AG04450 (cell line): ENCODE measurements at regions not wholly inside any gene's neighbourhood (a gene's known extent, or its start where the extent isn't known, plus 50 kb on each side); places are given as distances from the start of the nearest gene placed in this dataset.

Source experiments
- CTCF ChIA-PET: fragments of 300-600, 350-600 bp; formaldehyde crosslinking; extraction: SDS; loops from one replicate; lab custom pipeline; 2022; ENCODE audit warnings: antibody characterized with exemption, inconsistent platforms; lab: Charles Lee
- POLR2A ChIA-PET: fragments of 350-600 bp; formaldehyde crosslinking; extraction: SDS; loops from one replicate; lab custom pipeline; 2021; ENCODE audit warnings: antibody characterized with exemption, inconsistent platforms; lab: Yijun Ruan, JAX
- DNase-seq: peaks from one replicate; pipeline ENCODE4 v3.0.0-alpha.2; 2011; ENCODE audit warnings: low read depth, low spot score
- H3K27ac ChIP-seq: one replicate; pipeline ENCODE4 v1.5.1; 2012; ENCODE audit warnings: low read depth, low read length, control low read depth
- H3K27me3 ChIP-seq: one replicate; pipeline ENCODE4 v1.6.0; 2012; ENCODE audit warnings: low read length; ENCODE audit not compliant: control insufficient read depth, insufficient read depth
- H3K4me3 ChIP-seq: 2 replicates; pipeline ENCODE4 v1.5.1; 2011; ENCODE audit warnings: mild to moderate bottlenecking, low read depth, low read length, control low read depth
- H3K9me3 ChIP-seq: 2 replicates; pipeline ENCODE4 v1.5.1; 2012; ENCODE audit warnings: low read length; ENCODE audit not compliant: control insufficient read depth, insufficient read depth
- TF ChIP-seq, protein P1 (sequence below): IDR thresholded peaks from 2 replicates; pipeline ENCODE4 v1.5.1; 2011; ENCODE audit warnings: low read depth, low read length, control low read depth, inconsistent platforms

DNA sequence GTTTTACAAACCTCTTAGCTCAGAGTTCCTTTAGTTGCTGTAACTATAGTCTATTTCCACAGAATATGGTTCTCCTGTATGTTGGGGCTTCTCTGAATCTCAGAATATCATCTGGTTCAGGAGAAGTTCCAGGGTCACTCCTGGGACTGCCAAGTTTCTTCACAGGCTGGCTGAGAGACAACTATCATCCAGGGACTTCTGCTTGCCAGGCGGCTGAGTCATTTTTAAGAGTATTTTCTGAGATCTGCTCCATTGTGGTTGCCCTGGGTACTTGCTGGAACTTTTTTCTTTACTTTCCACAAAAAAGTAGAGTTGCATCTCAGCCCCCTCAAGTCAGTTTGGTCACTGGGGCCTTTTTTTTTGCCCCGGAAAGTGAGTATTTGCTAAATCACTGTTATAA lies 566.5 kb downstream of the LRRC70 start:
- Histone ChIP-seq H3K9me3 (no peaks in the 10 kb centered on the region), H3K27me3 (no peaks in the 10 kb centered on the region), H3K27ac (no peak overlapping the region), H3K4me3 (no peak overlapping the region)
- ChIA-PET POLR2A (no interaction called here), CTCF (interaction anchor here (0.5 to 0.7 kb wide), 2 partner anchors 20 kb away, joined by 3 read pairs; no protein-coding TSS in a partner anchor)
- DNase-seq, result no peak
- TF ChIP-seq, protein P1, sequence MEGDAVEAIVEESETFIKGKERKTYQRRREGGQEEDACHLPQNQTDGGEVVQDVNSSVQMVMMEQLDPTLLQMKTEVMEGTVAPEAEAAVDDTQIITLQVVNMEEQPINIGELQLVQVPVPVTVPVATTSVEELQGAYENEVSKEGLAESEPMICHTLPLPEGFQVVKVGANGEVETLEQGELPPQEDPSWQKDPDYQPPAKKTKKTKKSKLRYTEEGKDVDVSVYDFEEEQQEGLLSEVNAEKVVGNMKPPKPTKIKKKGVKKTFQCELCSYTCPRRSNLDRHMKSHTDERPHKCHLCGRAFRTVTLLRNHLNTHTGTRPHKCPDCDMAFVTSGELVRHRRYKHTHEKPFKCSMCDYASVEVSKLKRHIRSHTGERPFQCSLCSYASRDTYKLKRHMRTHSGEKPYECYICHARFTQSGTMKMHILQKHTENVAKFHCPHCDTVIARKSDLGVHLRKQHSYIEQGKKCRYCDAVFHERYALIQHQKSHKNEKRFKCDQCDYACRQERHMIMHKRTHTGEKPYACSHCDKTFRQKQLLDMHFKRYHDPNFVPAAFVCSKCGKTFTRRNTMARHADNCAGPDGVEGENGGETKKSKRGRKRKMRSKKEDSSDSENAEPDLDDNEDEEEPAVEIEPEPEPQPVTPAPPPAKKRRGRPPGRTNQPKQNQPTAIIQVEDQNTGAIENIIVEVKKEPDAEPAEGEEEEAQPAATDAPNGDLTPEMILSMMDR, result no peak

DNA sequence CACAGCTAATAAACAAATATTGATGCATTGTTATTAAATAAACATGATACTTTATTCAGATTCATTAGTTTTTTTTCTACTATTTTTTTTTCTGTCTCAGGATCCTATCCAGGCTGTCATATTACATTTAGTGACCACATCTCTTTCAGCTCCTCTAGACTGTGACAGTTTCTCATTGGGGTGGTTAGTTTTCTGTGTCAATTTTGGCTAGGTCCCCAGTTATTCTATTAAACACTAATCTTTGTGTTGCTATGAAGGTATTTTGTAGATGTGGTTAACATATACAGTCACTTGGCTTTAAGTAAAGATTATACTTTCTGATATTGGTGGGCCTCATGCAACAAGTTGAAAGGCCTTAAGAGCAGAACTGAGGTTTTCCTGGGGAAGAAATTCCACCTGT lies 563.0 kb downstream of the LRRC70 start:
- no peak overlapping the region for H3K27ac ChIP-seq
- ChIA-PET CTCF (interaction anchor here (0.9 kb wide), 1 partner anchor 17 kb away, joined by 3 read pairs; no protein-coding TSS in a partner anchor), POLR2A (no interaction called here)
- H3K4me3 ChIP-seq, result no peak overlapping the region
- no peaks in the 10 kb centered on the region for H3K9me3 ChIP-seq
- no peaks in the 10 kb centered on the region for H3K27me3 ChIP-seq
- no peak for DNase-seq
- TF ChIP-seq, protein P1, result no peak

GRCh38 chr5:63135291-63135690 lies 556.7 kb downstream of the LRRC70 start:
- ChIA-PET POLR2A (no interaction called here), CTCF (interaction anchor here (1.2 kb wide), 1 partner anchor 10 kb away, joined by 5 read pairs; no protein-coding TSS in a partner anchor)
- no peaks in the 10 kb centered on the region for H3K27me3 ChIP-seq
- no peaks in the 10 kb centered on the region for H3K9me3 ChIP-seq
- H3K4me3 ChIP-seq, result no peak overlapping the region
- H3K27ac ChIP-seq, result no peak overlapping the region
- TF ChIP-seq, protein P1, result no peak
- no peak for DNase-seq

- POLR2A ChIA-PET, result no interaction called here
- TF ChIP-seq, protein P1, result no peak
Measured at GRCh38 chr5:63131626-63132285, 553.1 kb downstream of the LRRC70 start.

GRCh38 chr5:63128761-63129160 lies 550.1 kb downstream of the LRRC70 start:
- no peaks in the 10 kb centered on the region for H3K27me3 ChIP-seq
- ChIA-PET CTCF (no interaction called here), POLR2A (no interaction called here)

More at GRCh38 chr5:63131626-63132285, 553.1 kb downstream of the LRRC70 start:
- Histone ChIP-seq H3K9me3 (no peaks in the 10 kb centered on the region), H3K4me3 (no peak overlapping the region), H3K27ac (no peak overlapping the region), H3K27me3 (no peaks in the 10 kb centered on the region)
- CTCF ChIA-PET, result no interaction called here
- no peak for DNase-seq

More at GRCh38 chr5:63128761-63129160, 550.1 kb downstream of the LRRC70 start:
- no peaks in the 10 kb centered on the region for H3K9me3 ChIP-seq
- DNase-seq, result no peak
- no peak overlapping the region for H3K4me3 ChIP-seq
- H3K27ac ChIP-seq, result no peak overlapping the region
- TF ChIP-seq, protein P1, result no peak
